D341Med (cell line): ENCODE measurements at regions not wholly inside any gene's neighbourhood (a gene's known extent, or its start where the extent isn't known, plus 50 kb on each side); places are given as distances from the start of the nearest gene placed in this dataset.
"Not testable (repeated sequence)": the region's sequence is repeated elsewhere in the genome, so short reads cannot be mapped to it uniquely, and the experiment has no call there.

ENCODE experiments used
- DNase-seq: peaks from one replicate; pipeline ENCODE4 v3.0.0; 2012; ENCODE audit warnings: low spot score

GRCh38 chr2:167681234-167682015 lies 566.0 kb downstream of the STK39 start:
- DNase-seq, result no peak

GRCh38 chr2:167678158-167678557 lies 569.2 kb downstream of the STK39 start:
- DNase-seq, result no peak

DNA sequence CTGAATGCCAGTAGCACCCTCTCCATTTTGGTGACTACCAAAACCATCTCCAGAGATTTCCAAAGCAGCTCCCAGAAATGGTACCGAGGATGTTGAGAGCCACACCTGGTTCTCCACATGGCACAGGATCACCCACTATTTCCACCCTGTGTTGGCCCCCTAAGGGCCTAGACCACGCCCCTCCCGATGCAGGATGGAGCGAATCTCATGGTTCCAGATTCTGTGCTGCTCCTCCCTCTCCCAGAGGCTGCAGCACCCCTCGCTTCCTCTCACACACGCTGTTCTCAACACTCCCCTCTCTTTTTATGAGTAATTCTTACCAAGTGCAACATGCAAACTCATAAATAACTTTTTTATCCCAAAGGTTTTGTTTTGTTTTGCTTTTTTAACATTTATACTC lies 571.5 kb downstream of the STK39 start:
- DNase-seq, result no peak

GRCh38 chr2:167670588-167670987 lies 576.8 kb downstream of the STK39 start:
- DNase-seq, result no peak

GRCh38 chr2:167653131-167653530 lies 594.3 kb downstream of the STK39 start:
- DNase-seq, result no peak

GRCh38 chr2:167652401-167652800 lies 595.0 kb downstream of the STK39 start:
- DNase-seq, result no peak

DNA sequence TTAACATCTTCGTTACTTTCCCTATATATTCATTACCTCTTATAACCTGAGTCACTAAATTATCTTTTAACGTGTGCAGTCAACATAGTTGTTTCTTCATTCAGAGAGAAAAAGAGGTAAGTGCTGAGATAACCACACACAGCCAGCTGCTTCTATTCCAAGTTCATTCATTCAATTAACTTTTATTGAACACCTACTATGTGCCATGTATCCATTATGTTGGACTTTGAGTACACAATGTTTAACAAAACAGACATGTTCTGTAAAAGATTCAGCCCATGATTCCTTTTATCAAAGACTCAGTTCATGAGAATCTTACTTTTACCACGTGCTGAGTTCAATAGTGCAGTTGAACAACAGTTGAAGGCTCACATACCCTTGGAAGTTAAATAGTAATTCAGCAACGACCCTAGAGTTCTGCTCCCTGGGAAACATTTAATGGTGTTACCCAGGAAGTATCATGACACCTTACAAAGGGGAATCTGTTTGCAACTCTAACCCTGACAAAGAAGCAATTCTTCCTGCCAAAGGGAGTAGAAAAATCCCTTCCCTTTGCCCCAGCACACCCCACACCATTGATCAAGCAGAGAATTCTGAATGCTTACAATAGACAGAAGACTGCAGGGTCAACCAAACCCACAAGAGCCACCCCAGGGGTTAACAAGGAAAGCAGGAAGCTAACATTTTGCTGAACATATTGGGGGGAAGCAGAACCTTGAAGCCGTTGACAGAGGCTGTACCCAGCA lies 595.8 kb downstream of the STK39 start:
- DNase-seq, result no peak

DNA sequence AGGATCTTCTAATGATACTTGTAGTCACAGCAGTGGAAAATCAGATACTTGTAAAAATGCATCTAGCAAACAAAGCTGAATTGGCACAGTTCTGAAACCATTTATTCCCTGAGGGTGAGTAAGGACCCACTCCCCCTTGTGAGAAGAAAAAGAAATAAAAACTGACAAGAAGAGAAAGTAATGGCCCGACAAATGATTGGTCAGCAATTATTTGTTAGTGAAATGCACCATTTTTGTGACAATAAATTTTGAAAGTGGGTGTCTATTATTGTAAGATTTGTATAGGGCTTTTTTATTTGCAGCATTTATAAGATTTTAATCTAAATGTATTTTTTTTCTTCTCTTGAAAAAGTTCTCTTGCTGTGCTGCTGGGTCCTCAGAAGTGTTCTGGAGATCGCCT lies 600.8 kb downstream of the STK39 start:
- no peak for DNase-seq

- no peak for DNase-seq
These were observed 607.3 kb downstream of the STK39 start for GRCh38 chr2:167640096-167640495.

DNA sequence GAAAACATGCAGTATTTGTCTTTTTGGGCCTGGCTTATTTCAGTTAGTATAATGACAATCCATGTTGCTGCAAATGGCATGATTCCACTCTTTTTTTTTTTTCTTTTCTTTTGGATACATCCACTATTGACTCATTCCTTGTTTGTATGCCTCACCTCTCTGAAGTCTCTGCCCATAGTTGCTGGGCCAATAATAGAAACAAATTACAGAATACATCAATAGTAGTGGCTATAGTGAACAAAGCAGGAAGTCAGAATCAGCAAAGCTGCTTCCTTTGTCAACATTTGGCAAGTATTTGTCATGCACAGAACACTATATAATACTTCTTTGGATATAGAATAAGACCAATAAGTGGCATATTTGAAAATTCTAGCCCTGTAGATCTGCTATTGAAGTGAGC lies 609.7 kb downstream of the STK39 start:
- DNase-seq, result no peak

- DNase-seq, result not testable (repeated sequence)
These were observed 615.1 kb downstream of the STK39 start for GRCh38 chr2:167632271-167632670.

- DNase-seq, result no peak
These were observed 620.4 kb downstream of the STK39 start for GRCh38 chr2:167626961-167627360.

DNA sequence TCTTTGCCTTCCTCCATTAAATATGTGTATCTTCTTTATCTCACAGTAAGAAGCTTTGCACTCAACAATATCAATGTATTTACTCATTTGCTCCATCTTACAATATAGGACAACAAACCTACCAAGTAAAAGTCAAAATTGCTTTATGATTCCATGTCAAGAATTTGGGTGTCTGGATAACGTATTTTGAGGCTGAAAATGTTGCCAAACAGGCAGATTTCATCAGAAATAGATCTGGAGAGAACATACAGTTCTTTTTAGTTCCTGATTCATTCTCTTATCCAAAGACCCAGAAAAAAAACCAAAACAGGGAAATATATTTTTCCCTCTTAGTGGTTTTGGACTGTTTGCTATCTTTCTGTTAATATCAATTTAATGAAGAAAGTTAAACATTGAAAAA lies 621.1 kb downstream of the STK39 start:
- no peak for DNase-seq

GRCh38 chr2:167616997-167617396 lies 630.4 kb downstream of the STK39 start:
- DNase-seq, result no peak

- no peak for DNase-seq
These were observed 633.9 kb downstream of the STK39 start for GRCh38 chr2:167613471-167613870.

DNA sequence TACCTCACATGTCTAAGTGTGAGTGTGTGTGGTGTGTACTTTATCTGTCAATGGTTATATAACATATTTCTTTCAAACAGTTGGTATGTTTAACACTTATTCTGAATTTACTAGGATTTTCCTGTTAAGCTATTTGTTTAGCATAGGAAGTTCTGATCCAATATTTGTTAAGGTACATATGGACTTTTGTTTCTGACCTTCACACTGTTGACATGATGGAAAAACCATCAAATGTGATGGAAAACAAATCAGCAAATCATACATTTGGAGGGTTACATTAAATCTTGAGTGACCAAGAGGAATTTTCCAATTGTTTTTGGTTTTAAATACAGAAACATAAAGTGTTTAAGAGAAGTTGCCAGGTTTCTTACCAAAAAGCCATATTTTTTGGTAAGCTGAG lies 638.9 kb downstream of the STK39 start:
- DNase-seq, result no peak

DNA sequence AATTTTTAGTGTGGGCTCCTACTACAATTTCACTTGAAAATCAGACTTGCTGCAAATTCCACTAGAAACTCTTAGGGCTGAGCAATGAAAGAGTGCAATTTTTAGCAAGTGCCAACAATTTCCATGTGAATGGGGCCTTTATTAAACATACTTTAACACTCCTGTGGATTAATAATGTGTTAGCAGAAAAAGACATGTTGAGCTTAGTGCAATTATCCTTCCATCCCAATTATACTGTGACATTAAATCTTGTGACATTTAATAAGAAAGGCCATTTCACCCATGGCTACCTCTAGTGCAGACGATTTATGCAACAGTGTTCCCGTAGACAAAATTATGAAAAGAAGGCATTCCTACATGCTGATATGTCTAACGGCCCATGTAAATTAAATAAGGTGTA lies 639.7 kb downstream of the STK39 start:
- DNase-seq, result no peak

DNA sequence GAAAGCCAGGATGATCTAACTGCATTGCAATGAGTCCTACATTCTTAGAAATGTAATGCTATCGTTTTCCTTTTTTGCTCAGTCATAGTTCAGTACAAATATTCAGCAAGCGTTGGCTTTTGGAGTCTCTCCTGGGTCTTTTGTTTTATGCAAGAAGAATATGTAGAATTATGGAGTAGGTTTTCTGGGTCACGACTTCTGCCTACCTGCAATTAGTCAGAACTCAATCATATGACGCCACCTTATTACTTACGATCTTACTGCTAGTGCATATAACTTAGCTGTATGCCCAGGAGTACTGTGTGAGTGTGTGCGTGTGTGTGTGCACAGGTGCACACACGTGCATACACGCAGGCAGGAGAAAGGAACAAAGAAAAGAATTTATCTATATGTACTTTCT lies 640.2 kb downstream of the STK39 start:
- DNase-seq, result no peak

DNA sequence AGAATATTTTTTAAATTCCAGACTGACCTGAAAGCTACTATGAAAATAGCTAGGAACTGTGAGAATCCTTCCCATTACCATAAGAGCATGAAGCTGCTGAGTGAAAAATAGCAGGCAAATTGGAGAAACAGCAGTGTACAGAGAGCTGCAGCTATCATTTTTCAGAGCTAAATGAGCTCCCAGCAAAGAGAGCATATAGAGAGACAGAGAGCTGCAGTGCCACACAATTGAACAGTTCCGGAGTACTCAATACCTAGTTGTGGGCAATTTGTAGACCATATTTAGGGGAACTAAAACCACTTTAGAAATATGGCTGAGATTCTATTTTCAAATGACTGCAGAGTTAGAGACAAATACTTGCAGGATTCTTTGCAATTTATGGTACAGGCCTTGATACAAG lies 645.3 kb downstream of the STK39 start:
- no peak for DNase-seq

DNA sequence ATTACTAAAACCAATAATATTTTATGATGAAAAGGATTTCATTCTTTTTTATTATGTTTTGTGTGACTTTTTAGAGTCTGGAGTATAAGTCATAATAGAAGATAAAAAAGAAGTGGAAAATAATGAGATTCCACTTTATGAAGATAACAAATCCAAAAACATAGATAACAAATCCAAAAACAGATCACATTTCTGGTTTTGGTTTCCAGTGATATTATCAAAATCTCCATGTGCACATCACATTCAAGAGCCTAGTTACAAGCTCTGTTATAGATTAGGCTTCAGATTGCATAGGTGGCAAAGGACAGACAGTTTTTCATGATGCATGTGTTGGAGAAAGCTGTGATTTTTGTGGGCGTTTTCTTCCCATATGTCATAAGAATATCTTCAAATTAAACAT lies 648.2 kb downstream of the STK39 start:
- DNase-seq, result no peak

GRCh38 chr2:167595839-167596471 lies 651.4 kb downstream of the STK39 start:
- DNase-seq, result no peak

- DNase-seq, result no peak
These were observed 652.4 kb downstream of the STK39 start for GRCh38 chr2:167595021-167595420.

DNA sequence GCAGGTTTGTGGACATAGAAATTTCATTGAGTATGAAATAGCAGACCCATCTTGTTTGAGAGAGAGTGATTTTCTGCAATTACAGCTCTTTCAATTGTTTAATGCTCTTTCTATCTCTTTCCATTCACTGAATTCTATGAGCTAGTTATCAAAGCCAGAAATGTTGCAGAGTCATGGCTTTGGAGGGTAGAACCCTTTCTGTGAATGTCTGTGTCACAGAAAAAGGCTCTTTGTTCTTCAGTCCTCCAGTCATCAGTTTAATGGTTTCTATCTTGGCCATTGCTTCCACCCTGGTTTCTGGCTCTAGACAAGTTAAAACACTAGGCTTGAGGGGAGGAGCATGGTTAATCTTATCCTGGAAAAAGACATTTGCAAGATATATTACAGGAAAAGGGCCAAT lies 655.0 kb downstream of the STK39 start:
- no peak for DNase-seq
